Activated CD4-positive, alpha-beta T cell treated with anti-CD3 and anti-CD28 coated beads, Interleukin-2, amount 10 ng/mL, durations not matched to agents 24 days and 14 days (primary cell): ENCODE measurements at regions not wholly inside any gene's neighbourhood (a gene's known extent, or its start where the extent isn't known, plus 50 kb on each side); places are given as distances from the start of the nearest gene placed in this dataset.
"Not testable (repeated sequence)": the region's sequence is repeated elsewhere in the genome, so short reads cannot be mapped to it uniquely, and the experiment has no call there.

Experiments used
- DNase-seq: peaks from one replicate; pipeline ENCODE4 v3.0.0; 2022
- H3K27ac Mint-ChIP-seq: one replicate; pipeline ENCODE4 v1.8.0; 2022; ENCODE audit warnings: mild to moderate bottlenecking, mixed read lengths
- H3K27me3 Mint-ChIP-seq: one replicate; pipeline ENCODE4 v1.8.0; 2022; ENCODE audit warnings: mixed read lengths
- H3K36me3 Mint-ChIP-seq: one replicate; pipeline ENCODE4 v1.8.0; 2022; ENCODE audit warnings: low read depth, mild to moderate bottlenecking, mixed read lengths
- H3K4me1 Mint-ChIP-seq: one replicate; pipeline ENCODE4 v1.8.0; 2021; ENCODE audit warnings: mixed read lengths
- H3K4me3 Mint-ChIP-seq: one replicate; pipeline ENCODE4 v1.8.0; 2022; ENCODE audit warnings: mild to moderate bottlenecking, moderate library complexity, mixed read lengths
- H3K9me3 Mint-ChIP-seq: one replicate; pipeline ENCODE4 v1.8.0; 2021; ENCODE audit warnings: mixed read lengths
- intact Hi-C: fragments of 100-400 bp; cut with micrococcal nuclease; formaldehyde crosslinking; loops from one replicate; pipeline ENCODE4 v1.15.1; 2023

GRCh38 chr12:113559466-113559865, 87.8 kb upstream of the LHX5 start:
- no peak for DNase-seq
- intact Hi-C loops: no loop called here
- H3K9me3 Mint-ChIP-seq: no peaks in the 10 kb centered on the region
- H3K27me3 Mint-ChIP-seq: no peaks in the 10 kb centered on the region
- no peak overlapping the region for H3K27ac Mint-ChIP-seq
- H3K4me3 Mint-ChIP-seq: no peak overlapping the region
- H3K36me3 Mint-ChIP-seq: no peaks in the 10 kb centered on the region
- H3K4me1 Mint-ChIP-seq: no peaks in the 10 kb centered on the region

- DNase-seq: no peak
- Mint-ChIP-seq H3K27ac (no peak overlapping the region), H3K4me1 (no peaks in the 10 kb centered on the region), H3K4me3 (no peak overlapping the region), H3K36me3 (no peaks in the 10 kb centered on the region), H3K27me3 (no peaks in the 10 kb centered on the region), H3K9me3 (no peaks in the 10 kb centered on the region)
- intact Hi-C loops: no loop called here
Measured at GRCh38 chr12:113555226-113555625, 83.6 kb upstream of the LHX5 start.

- Mint-ChIP-seq H3K4me1 (no peaks in the 10 kb centered on the region), H3K27me3 (no peaks in the 10 kb centered on the region), H3K9me3 (no peaks in the 10 kb centered on the region), H3K27ac (no peak overlapping the region), H3K36me3 (no peaks in the 10 kb centered on the region), H3K4me3 (no peak overlapping the region)
- no peak for DNase-seq
- intact Hi-C loops: no loop called here
Measured at GRCh38 chr12:113552760-113553159, 81.1 kb upstream of the LHX5 start.

- no peak overlapping the region for H3K4me3 Mint-ChIP-seq
- H3K9me3 Mint-ChIP-seq: no peaks in the 10 kb centered on the region
- H3K4me1 Mint-ChIP-seq: no peaks in the 10 kb centered on the region
- H3K27me3 Mint-ChIP-seq: no peaks in the 10 kb centered on the region
- intact Hi-C loops: no loop called here
- no peak overlapping the region for H3K27ac Mint-ChIP-seq
- DNase-seq: no peak
- H3K36me3 Mint-ChIP-seq: no peaks in the 10 kb centered on the region
Measured at GRCh38 chr12:113551563-113551962, 79.9 kb upstream of the LHX5 start.

GRCh38 chr12:113548467-113548866, 76.8 kb upstream of the LHX5 start:
- Mint-ChIP-seq H3K36me3 (no peaks in the 10 kb centered on the region), H3K27me3 (no peaks in the 10 kb centered on the region), H3K4me3 (no peak overlapping the region), H3K4me1 (no peaks in the 10 kb centered on the region), H3K9me3 (no peaks in the 10 kb centered on the region), H3K27ac (no peak overlapping the region)
- no peak for DNase-seq
- intact Hi-C loops: no loop called here

GRCh38 chr12:113546916-113547863, 75.5 kb upstream of the LHX5 start:
- no peak for DNase-seq
- Mint-ChIP-seq H3K36me3 (no peaks in the 10 kb centered on the region), H3K27me3 (no peaks in the 10 kb centered on the region), H3K4me1 (no peaks in the 10 kb centered on the region), H3K27ac (no peak overlapping the region), H3K9me3 (no peaks in the 10 kb centered on the region), H3K4me3 (no peak overlapping the region)
- intact Hi-C loops: no loop called here

- no peak overlapping the region for H3K27ac Mint-ChIP-seq
- no peaks in the 10 kb centered on the region for H3K27me3 Mint-ChIP-seq
- H3K9me3 Mint-ChIP-seq: peaks cover 15% of the 10 kb centered on the region
- no peaks in the 10 kb centered on the region for H3K4me1 Mint-ChIP-seq
- intact Hi-C loops: no loop called here
- DNase-seq: no peak
- no peak overlapping the region for H3K4me3 Mint-ChIP-seq
- H3K36me3 Mint-ChIP-seq: no peaks in the 10 kb centered on the region
Measured at GRCh38 chr12:113537751-113538087, 66.0 kb upstream of the LHX5 start.

- no peaks in the 10 kb centered on the region for H3K36me3 Mint-ChIP-seq
- H3K4me1 Mint-ChIP-seq: no peaks in the 10 kb centered on the region
- H3K9me3 Mint-ChIP-seq: peaks cover 15% of the 10 kb centered on the region
- no peak for DNase-seq
- no peak overlapping the region for H3K27ac Mint-ChIP-seq
- intact Hi-C loops: no loop called here
- H3K4me3 Mint-ChIP-seq: no peak overlapping the region
- no peaks in the 10 kb centered on the region for H3K27me3 Mint-ChIP-seq
Measured at GRCh38 chr12:113537046-113537750, 65.5 kb upstream of the LHX5 start.

- intact Hi-C loops: no loop called here
- no peak overlapping the region for H3K4me3 Mint-ChIP-seq
- no peaks in the 10 kb centered on the region for H3K27me3 Mint-ChIP-seq
- no peaks in the 10 kb centered on the region for H3K4me1 Mint-ChIP-seq
- H3K36me3 Mint-ChIP-seq: no peaks in the 10 kb centered on the region
- H3K9me3 Mint-ChIP-seq: peaks cover 15% of the 10 kb centered on the region
- H3K27ac Mint-ChIP-seq: no peak overlapping the region
- DNase-seq: no peak
Measured at GRCh38 chr12:113535100-113535499, 63.4 kb upstream of the LHX5 start.

- Mint-ChIP-seq H3K4me3 (no peak overlapping the region), H3K27me3 (no peaks in the 10 kb centered on the region), H3K9me3 (peaks cover 15% of the 10 kb centered on the region), H3K36me3 (no peaks in the 10 kb centered on the region), H3K4me1 (no peaks in the 10 kb centered on the region), H3K27ac (no peak overlapping the region)
- intact Hi-C loops: no loop called here
- DNase-seq: no peak
Measured at GRCh38 chr12:113534555-113534954, 62.9 kb upstream of the LHX5 start.

GRCh38 chr12:113533842-113534375, 62.2 kb upstream of the LHX5 start:
- no peaks in the 10 kb centered on the region for H3K27me3 Mint-ChIP-seq
- no peaks in the 10 kb centered on the region for H3K4me1 Mint-ChIP-seq
- intact Hi-C loops: no loop called here
- H3K4me3 Mint-ChIP-seq: no peak overlapping the region
- no peak overlapping the region for H3K27ac Mint-ChIP-seq
- peaks cover 14% of the 10 kb centered on the region for H3K9me3 Mint-ChIP-seq
- no peaks in the 10 kb centered on the region for H3K36me3 Mint-ChIP-seq
- no peak for DNase-seq

- Mint-ChIP-seq H3K27me3 (peaks cover 1% of the 10 kb centered on the region), H3K36me3 (no peaks in the 10 kb centered on the region), H3K4me3 (no peak overlapping the region), H3K4me1 (no peaks in the 10 kb centered on the region), H3K9me3 (peaks cover 4% of the 10 kb centered on the region), H3K27ac (no peak overlapping the region)
- DNase-seq: no peak
- intact Hi-C loops: no loop called here
Measured at GRCh38 chr12:113532292-113532691, 60.6 kb upstream of the LHX5 start.

GRCh38 chr12:113531073-113531472, 59.4 kb upstream of the LHX5 start:
- H3K4me1 Mint-ChIP-seq, H3K9me3 Mint-ChIP-seq, H3K27me3 Mint-ChIP-seq, H3K4me3 Mint-ChIP-seq, DNase-seq, H3K36me3 Mint-ChIP-seq, intact Hi-C loops, H3K27ac Mint-ChIP-seq: not testable (repeated sequence)

GRCh38 chr12:113528606-113529293, 57.1 kb upstream of the LHX5 start:
- Mint-ChIP-seq H3K9me3 (no peaks in the 10 kb centered on the region), H3K36me3 (no peaks in the 10 kb centered on the region), H3K4me1 (no peaks in the 10 kb centered on the region), H3K27me3 (peaks cover 2% of the 10 kb centered on the region), H3K27ac (no peak overlapping the region), H3K4me3 (no peak overlapping the region)
- intact Hi-C loops: no loop called here
- no peak for DNase-seq
